ENCODE measurements at regions not wholly inside any gene's neighbourhood (a gene's known extent, or its start where the extent isn't known, plus 50 kb on each side); places are given as distances from the start of the nearest gene placed in this dataset.

GRCh38 chr3:20515834-20516233 lies 329.8 kb upstream of the SGO1 start:
- DNase-seq (ENCODE audit: low read depth), result no peak
- Histone ChIP-seq H3K36me3 (ENCODE audit: control insufficient read depth, insufficient read depth, low read length) (no peaks in the 10 kb centered on the region), H3K4me3 (ENCODE audit: low read depth, low read length) (no peak overlapping the region), H3K27me3 (ENCODE audit: control insufficient read depth, insufficient read depth, low read length) (no peaks in the 10 kb centered on the region)
- FAIRE-seq, result no peak
- no peak for TF ChIP-seq CTCF (IDR thresholded peaks at IDR 0.05; ENCODE audit: insufficient read depth, low read length, severe bottlenecking)

- no peaks in the 10 kb centered on the region for H3K36me3 ChIP-seq (ENCODE audit: control insufficient read depth, insufficient read depth, low read length)
- FAIRE-seq (no peak), DNase-seq (ENCODE audit: low read depth) (peak; percentile 61)
- TF ChIP-seq CTCF (IDR thresholded peaks at IDR 0.05; ENCODE audit: insufficient read depth, low read length, severe bottlenecking), result peak; percentile 66
- H3K4me3 ChIP-seq (ENCODE audit: low read depth, low read length), result no peak overlapping the region
- no peaks in the 10 kb centered on the region for H3K27me3 ChIP-seq (ENCODE audit: control insufficient read depth, insufficient read depth, low read length)
These were observed 326.0 kb upstream of the SGO1 start for GRCh38 chr3:20511863-20512505.

GRCh38 chr3:20510396-20510795 lies 324.4 kb upstream of the SGO1 start:
- DNase-seq (ENCODE audit: low read depth) (no peak), FAIRE-seq (no peak)
- TF ChIP-seq CTCF (IDR thresholded peaks at IDR 0.05; ENCODE audit: insufficient read depth, low read length, severe bottlenecking), result no peak
- Histone ChIP-seq H3K27me3 (ENCODE audit: control insufficient read depth, insufficient read depth, low read length) (no peaks in the 10 kb centered on the region), H3K4me3 (ENCODE audit: low read depth, low read length) (no peak overlapping the region), H3K36me3 (ENCODE audit: control insufficient read depth, insufficient read depth, low read length) (no peaks in the 10 kb centered on the region)

GRCh38 chr3:20503394-20504082 lies 317.5 kb upstream of the SGO1 start:
- DNase-seq (ENCODE audit: low read depth), result no peak

GRCh38 chr3:20490996-20491395 lies 305.0 kb upstream of the SGO1 start:
- Histone ChIP-seq H3K36me3 (ENCODE audit: control insufficient read depth, insufficient read depth, low read length) (no peaks in the 10 kb centered on the region), H3K27me3 (ENCODE audit: control insufficient read depth, insufficient read depth, low read length) (no peaks in the 10 kb centered on the region), H3K4me3 (ENCODE audit: low read depth, low read length) (no peak overlapping the region)
- no peak for FAIRE-seq
- DNase-seq (ENCODE audit: low read depth), result no peak
- no peak for TF ChIP-seq CTCF (IDR thresholded peaks at IDR 0.05; ENCODE audit: insufficient read depth, low read length, severe bottlenecking)

More at GRCh38 chr3:20503394-20504082, 317.5 kb upstream of the SGO1 start:
- Histone ChIP-seq H3K36me3 (ENCODE audit: control insufficient read depth, insufficient read depth, low read length) (no peaks in the 10 kb centered on the region), H3K4me3 (ENCODE audit: low read depth, low read length) (no peak overlapping the region), H3K27me3 (ENCODE audit: control insufficient read depth, insufficient read depth, low read length) (no peaks in the 10 kb centered on the region)
- FAIRE-seq, result no peak
- TF ChIP-seq CTCF (IDR thresholded peaks at IDR 0.05; ENCODE audit: insufficient read depth, low read length, severe bottlenecking), result no peak

All from bronchial epithelial cell (primary cell).